ENCODE measurements at regions not wholly inside any gene's neighbourhood (a gene's known extent, or its start where the extent isn't known, plus 50 kb on each side); places are given as distances from the start of the nearest gene placed in this dataset.
"Not testable (repeated sequence)": the region's sequence is repeated elsewhere in the genome, so short reads cannot be mapped to it uniquely, and the experiment has no call there.

- no peak for DNase-seq (ENCODE audit: low spot score)
These were observed 106.7 kb downstream of the FAM174A start for GRCh38 chr5:100641833-100642232.

- DNase-seq (ENCODE audit: low spot score) = peak; percentile 20
These were observed 108.3 kb downstream of the FAM174A start for GRCh38 chr5:100643473-100643872.

GRCh38 chr5:100644185-100644584 is 109.0 kb downstream of the FAM174A start:
- DNase-seq (ENCODE audit: low spot score) = no peak

- DNase-seq (ENCODE audit: low spot score) = no peak
These were observed 109.6 kb downstream of the FAM174A start for GRCh38 chr5:100644776-100645175.

- no peak for DNase-seq (ENCODE audit: low spot score)
These were observed 110.8 kb downstream of the FAM174A start for GRCh38 chr5:100646011-100646410.

- no peak for DNase-seq (ENCODE audit: low spot score)
These were observed 111.5 kb downstream of the FAM174A start for GRCh38 chr5:100646691-100647090.

- no peak for DNase-seq (ENCODE audit: low spot score)
These were observed 112.5 kb downstream of the FAM174A start for GRCh38 chr5:100647461-100648230.

- no peak for DNase-seq (ENCODE audit: low spot score)
These were observed 119.7 kb downstream of the FAM174A start for GRCh38 chr5:100654895-100655294.

- DNase-seq (ENCODE audit: low spot score) = not testable (repeated sequence)
These were observed 121.6 kb downstream of the FAM174A start for GRCh38 chr5:100656771-100657170.

GRCh38 chr5:100659080-100659795 is 124.1 kb downstream of the FAM174A start:
- DNase-seq (ENCODE audit: low spot score) = no peak

GRCh38 chr5:100664140-100664539 is 129.0 kb downstream of the FAM174A start:
- DNase-seq (ENCODE audit: low spot score) = no peak

GRCh38 chr5:100667161-100667630 is 132.0 kb downstream of the FAM174A start:
- DNase-seq (ENCODE audit: low spot score) = peak; percentile 29

- DNase-seq (ENCODE audit: low spot score) = peak; percentile 52
These were observed 133.3 kb downstream of the FAM174A start for GRCh38 chr5:100668511-100668910.

- no peak for DNase-seq (ENCODE audit: low spot score)
These were observed 141.8 kb downstream of the FAM174A start for GRCh38 chr5:100676817-100677631.

GRCh38 chr5:100682625-100683024 is 147.5 kb downstream of the FAM174A start:
- DNase-seq (ENCODE audit: low spot score) = no peak

GRCh38 chr5:100683881-100684280 is 148.7 kb downstream of the FAM174A start:
- DNase-seq (ENCODE audit: low spot score) = no peak

- not testable (repeated sequence) for DNase-seq (ENCODE audit: low spot score)
These were observed 149.9 kb downstream of the FAM174A start for GRCh38 chr5:100685122-100685521.

- not testable (repeated sequence) for DNase-seq (ENCODE audit: low spot score)
These were observed 153.7 kb downstream of the FAM174A start for GRCh38 chr5:100688834-100689233.

GRCh38 chr5:100690036-100690560 is 154.9 kb downstream of the FAM174A start:
- no peak for DNase-seq (ENCODE audit: low spot score)

GRCh38 chr5:100691085-100691484 is 155.9 kb downstream of the FAM174A start:
- DNase-seq (ENCODE audit: low spot score) = no peak

GRCh38 chr5:100691548-100691947 is 156.4 kb downstream of the FAM174A start:
- DNase-seq (ENCODE audit: low spot score) = no peak

GRCh38 chr5:100693481-100693880 is 158.3 kb downstream of the FAM174A start:
- no peak for DNase-seq (ENCODE audit: low spot score)
